ENCODE measurements at regions not wholly inside any gene's neighbourhood (a gene's known extent, or its start where the extent isn't known, plus 50 kb on each side); places are given as distances from the start of the nearest gene placed in this dataset.

DNA sequence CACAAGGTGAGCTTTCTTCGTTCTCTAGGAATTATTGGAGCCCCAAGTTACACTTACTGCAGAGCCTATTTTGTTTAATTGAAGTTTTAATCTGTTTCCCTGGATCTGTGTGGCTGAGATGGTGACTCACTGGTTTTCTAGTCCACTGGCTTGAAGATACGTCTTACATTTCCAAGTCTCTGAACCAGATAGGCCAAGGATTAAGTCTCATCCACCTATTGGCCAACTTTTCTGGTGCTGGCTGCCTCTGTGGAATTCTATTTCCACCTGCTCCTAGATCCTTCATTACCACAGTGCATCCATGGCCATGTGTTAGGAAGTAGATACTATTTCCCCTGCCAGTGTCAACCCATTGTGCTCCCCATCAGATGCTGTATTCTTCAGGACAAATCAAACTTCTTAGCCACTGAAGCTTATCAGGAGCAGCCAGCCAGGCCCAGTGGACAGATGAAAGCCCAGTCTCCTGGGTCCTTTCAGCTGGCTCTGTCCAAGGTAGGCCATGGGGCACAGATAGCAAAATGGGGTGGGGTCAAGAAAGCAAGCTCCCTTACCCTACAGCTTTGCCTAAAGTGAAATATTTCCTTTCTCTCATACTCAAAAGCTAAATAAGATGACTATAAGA, 198.8 kb upstream of the TCF4 start:
- ATAC-seq = no peak
- intact Hi-C loops (cut with DNase I) = loop anchor here in 8 of 10 donors (10.0 kb wide), 9 partner anchors 52 to 788 kb away; no protein-coding TSS in a partner anchor
- H3K27ac ChIP-seq = no peak overlapping the region
- H3K36me3 ChIP-seq = no peaks in the 10 kb centered on the region
- DNase-seq = no peak
- H3K4me1 ChIP-seq = peaks cover 0 to 4% (median 1%) of the 10 kb centered on the region in 12 donors
- peaks cover 0 to 17% (median 4%) of the 10 kb centered on the region in 12 donors for H3K9me3 ChIP-seq
- WGBS, 4 donors = 69 to 97% (median 75%) methylated on average over 2 of the region's 2 CpGs
- no peak for TF ChIP-seq POLR2A (IDR thresholded peaks at IDR 0.05)
- TF ChIP-seq, protein P1, sequence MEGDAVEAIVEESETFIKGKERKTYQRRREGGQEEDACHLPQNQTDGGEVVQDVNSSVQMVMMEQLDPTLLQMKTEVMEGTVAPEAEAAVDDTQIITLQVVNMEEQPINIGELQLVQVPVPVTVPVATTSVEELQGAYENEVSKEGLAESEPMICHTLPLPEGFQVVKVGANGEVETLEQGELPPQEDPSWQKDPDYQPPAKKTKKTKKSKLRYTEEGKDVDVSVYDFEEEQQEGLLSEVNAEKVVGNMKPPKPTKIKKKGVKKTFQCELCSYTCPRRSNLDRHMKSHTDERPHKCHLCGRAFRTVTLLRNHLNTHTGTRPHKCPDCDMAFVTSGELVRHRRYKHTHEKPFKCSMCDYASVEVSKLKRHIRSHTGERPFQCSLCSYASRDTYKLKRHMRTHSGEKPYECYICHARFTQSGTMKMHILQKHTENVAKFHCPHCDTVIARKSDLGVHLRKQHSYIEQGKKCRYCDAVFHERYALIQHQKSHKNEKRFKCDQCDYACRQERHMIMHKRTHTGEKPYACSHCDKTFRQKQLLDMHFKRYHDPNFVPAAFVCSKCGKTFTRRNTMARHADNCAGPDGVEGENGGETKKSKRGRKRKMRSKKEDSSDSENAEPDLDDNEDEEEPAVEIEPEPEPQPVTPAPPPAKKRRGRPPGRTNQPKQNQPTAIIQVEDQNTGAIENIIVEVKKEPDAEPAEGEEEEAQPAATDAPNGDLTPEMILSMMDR (IDR thresholded peaks at IDR 0.05) = no peak
- no peak overlapping the region for H3K4me3 ChIP-seq
- H3K27me3 ChIP-seq = no peaks in the 10 kb centered on the region

DNA sequence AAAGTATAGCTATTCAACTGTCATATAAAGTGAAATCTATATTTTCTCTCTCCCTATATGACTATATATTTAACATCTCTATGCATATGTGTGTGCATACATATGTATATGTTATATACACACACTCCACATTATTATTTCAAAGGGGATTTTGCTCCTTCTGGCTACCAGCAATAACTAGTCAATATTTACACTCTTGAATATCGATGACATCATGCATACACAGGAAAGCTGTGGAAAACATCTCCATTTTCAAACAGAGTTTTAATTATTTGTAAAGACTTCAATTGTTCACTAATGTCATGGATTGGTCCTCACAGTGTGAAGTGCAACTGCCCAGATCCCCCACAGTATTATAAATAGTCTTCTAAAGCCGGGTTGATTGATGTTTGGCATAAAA, 195.9 kb upstream of the TCF4 start:
- TF ChIP-seq, protein P1 (IDR thresholded peaks at IDR 0.05) = no peak
- no peak for TF ChIP-seq POLR2A (IDR thresholded peaks at IDR 0.05)
- 62 to 72% (median 68%) methylated on average over 2 of the region's 2 CpGs for WGBS, 4 donors
- ATAC-seq (no peak), DNase-seq (no peak)
- Histone ChIP-seq H3K9me3 (peaks cover 0 to 3% (median 0%) of the 10 kb centered on the region in 12 donors), H3K27ac (no peak overlapping the region), H3K4me1 (peaks cover 0 to 26% (median 11%) of the 10 kb centered on the region in 12 donors), H3K4me3 (no peak overlapping the region), H3K27me3 (peaks cover 0 to 3% (median 0%) of the 10 kb centered on the region in 9 donors), H3K36me3 (no peaks in the 10 kb centered on the region)
- intact Hi-C loops (cut with DNase I) = loop anchor here (2.0 to 10.0 kb wide), 23 partner anchors 49 to 793 kb away; partner anchors contain the start of gene TCF4 (in 2 of the 10)

DNA sequence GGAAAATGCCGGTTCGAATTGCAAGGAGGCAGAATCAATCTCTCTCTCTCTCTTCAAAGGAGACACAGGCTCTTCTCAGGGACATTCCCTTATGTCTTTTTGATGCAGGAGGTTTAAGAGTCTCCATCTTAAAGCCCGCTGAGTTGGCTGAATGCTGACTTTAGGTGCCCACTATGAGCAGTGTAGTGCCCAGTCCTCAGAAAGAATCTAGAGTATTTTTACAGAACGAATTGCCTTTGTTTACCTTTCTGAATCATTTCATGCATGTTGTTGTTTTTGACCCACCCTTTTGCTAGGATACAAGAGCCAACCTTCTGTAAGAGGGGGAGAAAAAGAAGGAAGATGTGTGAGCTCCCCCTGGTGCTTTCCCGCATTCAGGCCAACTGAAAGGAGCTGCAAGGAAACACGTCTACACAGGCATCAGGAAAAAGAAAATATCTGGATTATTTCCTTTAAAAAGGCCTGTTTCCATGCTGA, 193.5 kb upstream of the TCF4 start:
- no peak overlapping the region for H3K4me3 ChIP-seq
- DNase-seq (peak in 4 of 5 donors; percentile 33 to 58 (median 48)), ATAC-seq (peak in 3 of 4 donors; percentile 65 to 75 (median 75))
- WGBS, 4 donors = 45 to 53% (median 49%) methylated on average over 6 of the region's 6 CpGs
- H3K9me3 ChIP-seq = no peaks in the 10 kb centered on the region
- peak overlapping the region; percentile 48 to 95 (median 88) for H3K27ac ChIP-seq
- intact Hi-C loops (cut with DNase I) = loop anchor here (2.0 to 10.0 kb wide), 26 partner anchors 47 to 796 kb away; partner anchors contain the start of gene TCF4 (in 4 of the 10)
- peaks cover 0 to 3% (median 0%) of the 10 kb centered on the region in 9 donors for H3K27me3 ChIP-seq
- H3K36me3 ChIP-seq = no peaks in the 10 kb centered on the region
- peaks cover 0 to 30% (median 20%) of the 10 kb centered on the region in 12 donors for H3K4me1 ChIP-seq
- no peak for TF ChIP-seq POLR2A (IDR thresholded peaks at IDR 0.05)
- TF ChIP-seq, protein P1 (IDR thresholded peaks at IDR 0.05) = peak; percentile 31 to 75 (median 68)

DNA sequence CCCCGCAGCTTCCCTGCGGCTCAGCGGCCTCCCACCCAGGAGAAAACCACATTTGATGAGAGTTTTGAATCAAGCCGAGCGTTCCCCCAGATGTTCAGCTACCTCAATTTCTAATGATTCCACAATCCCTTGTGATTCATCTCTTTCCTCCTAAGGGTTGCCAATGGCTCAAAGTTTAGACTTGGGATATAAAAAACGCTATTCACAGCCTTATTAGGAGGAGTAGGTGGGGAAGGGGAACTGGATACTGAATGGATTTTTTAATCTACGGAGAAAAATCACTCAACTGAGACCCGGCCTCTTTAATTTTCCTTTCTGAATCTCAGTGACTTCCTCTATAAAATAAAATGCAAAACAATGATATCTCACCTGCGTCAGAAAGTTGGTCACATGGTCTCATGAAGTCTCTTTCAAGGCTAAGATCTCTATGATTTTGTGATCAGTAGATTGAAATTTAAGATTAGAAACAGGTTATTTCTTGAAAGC, 192.6 kb upstream of the TCF4 start:
- TF ChIP-seq POLR2A (IDR thresholded peaks at IDR 0.05) = no peak
- TF ChIP-seq, protein P1 (IDR thresholded peaks at IDR 0.05) = no peak
- peak overlapping the region; percentile 56 to 74 (median 64) for H3K4me3 ChIP-seq
- peaks cover 0 to 30% (median 20%) of the 10 kb centered on the region in 12 donors for H3K4me1 ChIP-seq
- no peak for DNase-seq
- intact Hi-C loops (cut with DNase I) = loop anchor here (1.0 to 10.0 kb wide), 27 partner anchors 46 to 797 kb away; partner anchors contain the start of gene TCF4 (in 4 of the 10)
- ATAC-seq = peak; percentile 8 to 60 (median 50)
- H3K36me3 ChIP-seq = no peaks in the 10 kb centered on the region
- H3K27ac ChIP-seq = peak overlapping the region; percentile 80 to 95 (median 90)
- peaks cover 0 to 3% (median 0%) of the 10 kb centered on the region in 9 donors for H3K27me3 ChIP-seq
- H3K9me3 ChIP-seq = no peaks in the 10 kb centered on the region
- WGBS, 4 donors = 26 to 35% (median 32%) methylated on average over 8 to 9 of the region's 9 CpGs
